ENCODE measurements at regions not wholly inside any gene's neighbourhood (a gene's known extent, or its start where the extent isn't known, plus 50 kb on each side); places are given as distances from the start of the nearest gene placed in this dataset.
"Not testable (repeated sequence)": the region's sequence is repeated elsewhere in the genome, so short reads cannot be mapped to it uniquely, and the experiment has no call there.

DNA sequence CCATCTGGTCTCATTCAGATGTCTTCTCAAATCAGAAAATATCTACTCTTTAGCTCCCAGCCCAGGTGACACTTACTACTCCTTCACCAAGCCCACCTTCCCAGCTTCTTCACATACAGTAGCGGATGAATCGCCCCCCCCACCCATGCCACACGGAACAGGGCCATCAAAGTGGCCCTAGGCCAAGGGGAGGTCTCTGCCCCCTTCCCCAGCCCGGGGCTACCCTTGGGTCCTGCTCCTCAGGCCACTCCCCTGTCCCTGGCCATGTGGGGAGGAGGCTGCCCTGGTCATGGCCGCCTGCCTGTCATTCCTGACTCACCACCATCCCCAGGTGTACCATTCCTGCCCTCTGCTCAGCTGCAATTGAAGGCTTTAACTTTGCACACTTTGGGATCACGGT, 142.8 kb downstream of the NECTIN1 start:
- in situ Hi-C loops (cut with MboI; ENCODE audit: low sequenced_read_pairs): no loop called here

DNA sequence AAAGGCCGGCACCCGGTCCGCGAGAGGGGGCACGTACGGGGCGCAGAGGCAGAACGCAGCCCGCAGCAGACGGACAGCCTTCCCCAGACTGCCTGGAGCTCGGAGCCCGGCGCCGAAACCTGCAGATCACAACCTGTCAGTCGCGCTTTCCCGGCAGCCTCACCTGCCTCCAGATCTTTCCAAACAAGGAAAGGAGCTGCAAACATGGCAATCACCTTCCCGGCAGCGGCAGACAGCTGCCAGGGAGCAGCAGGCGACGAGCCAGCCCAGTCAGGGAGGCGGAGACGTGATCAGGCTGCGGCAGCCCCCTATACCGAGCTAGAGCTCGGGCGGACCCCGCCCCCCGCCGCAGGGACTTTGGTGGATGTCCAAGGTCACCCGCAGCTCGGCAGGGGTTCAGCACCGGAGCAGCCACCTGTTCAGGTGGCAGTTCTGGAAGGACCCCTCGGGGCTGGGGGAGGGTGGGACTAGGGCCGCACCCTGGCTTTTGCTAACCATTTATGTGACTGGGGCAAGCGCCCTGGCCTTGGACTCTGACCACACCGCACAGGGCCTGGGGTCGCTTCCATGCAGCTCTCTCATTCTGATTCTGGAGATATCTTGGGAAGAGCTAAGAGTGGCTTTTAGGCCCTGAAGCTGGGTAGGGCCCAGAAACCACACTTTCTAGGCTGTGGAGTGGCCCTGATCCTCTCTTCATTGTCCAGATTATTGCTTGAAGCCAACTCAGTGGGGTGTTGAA, 143.8 kb downstream of the NECTIN1 start:
- in situ Hi-C loops (cut with MboI; ENCODE audit: low sequenced_read_pairs): no loop called here

DNA sequence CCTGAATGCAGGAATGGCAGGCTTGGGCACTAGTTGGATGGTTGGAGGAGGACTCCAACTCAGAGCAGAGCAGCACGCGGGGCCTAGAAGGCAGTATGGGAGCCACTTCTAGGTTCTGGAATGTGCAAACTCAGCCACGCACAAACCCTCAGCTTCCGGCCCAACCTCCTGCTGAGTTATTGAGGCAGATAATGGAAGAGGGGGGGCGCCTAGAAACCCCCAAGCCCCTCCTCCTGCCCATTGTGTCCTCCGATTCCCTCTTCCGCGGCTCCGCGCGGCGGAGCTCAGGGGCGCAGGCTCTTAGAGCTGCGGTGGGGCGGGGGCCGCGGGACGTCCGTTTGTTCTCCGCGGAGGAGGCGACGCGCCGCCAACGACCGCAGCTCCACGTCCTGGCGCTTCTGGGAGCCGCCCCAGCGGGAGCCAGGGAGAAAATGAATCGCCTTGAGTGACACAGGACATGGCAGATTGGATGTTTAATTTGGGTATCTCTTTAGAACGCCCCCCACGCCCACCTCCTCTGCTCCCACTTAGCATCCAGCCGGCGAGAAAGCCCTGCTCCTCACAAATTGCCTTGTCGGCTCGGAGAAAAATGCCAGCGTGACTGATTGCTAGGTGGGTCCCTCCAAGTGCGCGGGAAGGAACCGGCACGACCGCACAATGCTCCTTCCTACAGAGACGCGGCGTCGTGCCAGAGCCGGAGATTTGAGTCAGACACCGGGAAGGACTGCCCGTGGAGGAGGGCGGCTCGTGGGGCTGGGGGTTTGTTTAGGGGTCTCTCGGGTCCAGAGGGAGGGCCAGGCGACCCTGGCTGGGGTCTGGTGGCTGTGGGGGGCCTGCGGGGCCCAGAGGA, 144.6 kb downstream of the NECTIN1 start:
- in situ Hi-C loops (cut with MboI; ENCODE audit: low sequenced_read_pairs): no loop called here

DNA sequence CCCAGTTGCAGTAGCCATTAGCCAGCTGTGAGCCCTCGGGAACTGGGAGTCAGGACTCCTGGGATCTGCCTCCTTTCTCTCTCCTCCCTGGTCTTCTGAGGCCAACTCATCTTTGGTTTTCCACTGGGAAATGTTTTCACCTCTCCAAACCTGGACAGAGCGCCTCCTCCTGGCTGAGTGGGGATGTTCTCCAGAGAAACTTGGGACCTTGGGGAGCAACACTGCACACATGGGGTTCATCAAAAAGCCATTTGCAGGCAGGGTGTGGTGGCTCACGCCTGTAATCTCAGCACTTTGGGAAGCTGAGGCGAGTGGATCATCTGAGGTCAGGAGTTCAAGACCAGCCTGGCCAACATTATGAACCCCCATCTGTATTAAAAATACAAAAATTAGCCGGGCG, 145.4 kb downstream of the NECTIN1 start:
- in situ Hi-C loops (cut with MboI; ENCODE audit: low sequenced_read_pairs): no loop called here

DNA sequence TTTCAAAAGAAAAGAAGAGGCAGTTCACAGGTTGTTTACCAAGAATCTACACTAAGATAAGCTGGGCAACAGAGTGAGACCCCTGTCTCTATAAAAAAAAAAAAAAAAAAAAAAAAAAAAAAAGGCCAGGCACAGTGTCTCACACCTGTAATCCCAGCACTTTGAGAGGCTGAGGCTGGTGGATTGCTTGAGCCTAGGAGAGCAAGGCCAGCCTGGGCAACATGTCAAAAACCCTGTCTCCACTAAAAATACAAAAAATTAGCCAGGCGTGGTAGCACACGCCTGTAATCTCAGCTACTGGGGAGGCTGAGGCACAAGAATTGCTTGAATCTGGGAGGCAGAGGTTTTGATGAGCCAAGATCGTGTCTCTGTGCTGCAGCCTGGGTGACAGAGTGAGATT, 147.6 kb downstream of the NECTIN1 start:
- in situ Hi-C loops (cut with MboI; ENCODE audit: low sequenced_read_pairs): not testable (repeated sequence)

DNA sequence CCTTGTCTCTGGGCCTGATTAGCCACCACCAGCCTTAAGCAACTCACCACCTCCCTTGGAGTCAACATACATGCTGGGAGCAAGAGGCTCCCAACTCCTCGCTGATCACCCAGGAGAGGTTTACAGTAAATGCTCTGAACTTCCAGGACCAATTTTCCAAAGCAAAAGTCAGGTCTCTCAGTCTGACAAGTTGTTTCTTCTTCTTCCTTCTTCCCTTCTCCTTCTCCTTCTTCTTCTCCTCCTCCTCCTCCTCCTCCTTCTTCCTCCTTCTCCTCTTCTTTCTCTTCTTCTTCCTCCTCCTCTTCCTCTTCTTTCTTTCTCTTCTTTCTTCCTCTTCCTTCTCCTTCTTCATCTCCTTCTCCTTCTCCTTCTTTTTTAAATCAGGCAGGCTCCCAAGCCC, 148.2 kb downstream of the NECTIN1 start:
- in situ Hi-C loops (cut with MboI; ENCODE audit: low sequenced_read_pairs): no loop called here

DNA sequence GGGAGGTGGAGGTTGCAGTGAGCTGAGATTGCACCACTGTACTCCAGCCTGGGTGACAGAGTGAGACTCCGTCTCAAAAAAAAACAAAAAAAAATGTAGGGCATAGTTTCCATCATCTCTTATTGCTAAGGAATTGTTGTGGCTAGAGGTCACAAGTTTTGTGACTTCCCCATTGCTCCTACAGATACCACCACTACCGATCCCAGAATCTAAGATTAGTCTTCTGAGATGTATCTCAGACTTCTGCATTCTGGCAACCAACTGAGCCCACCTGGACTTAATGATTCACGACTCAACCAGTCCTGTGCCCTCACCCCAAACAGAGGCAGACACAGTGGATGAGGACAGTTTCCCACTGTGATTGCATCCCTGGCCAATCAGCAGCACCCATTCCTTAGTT, 148.9 kb downstream of the NECTIN1 start:
- in situ Hi-C loops (cut with MboI; ENCODE audit: low sequenced_read_pairs): no loop called here

DNA sequence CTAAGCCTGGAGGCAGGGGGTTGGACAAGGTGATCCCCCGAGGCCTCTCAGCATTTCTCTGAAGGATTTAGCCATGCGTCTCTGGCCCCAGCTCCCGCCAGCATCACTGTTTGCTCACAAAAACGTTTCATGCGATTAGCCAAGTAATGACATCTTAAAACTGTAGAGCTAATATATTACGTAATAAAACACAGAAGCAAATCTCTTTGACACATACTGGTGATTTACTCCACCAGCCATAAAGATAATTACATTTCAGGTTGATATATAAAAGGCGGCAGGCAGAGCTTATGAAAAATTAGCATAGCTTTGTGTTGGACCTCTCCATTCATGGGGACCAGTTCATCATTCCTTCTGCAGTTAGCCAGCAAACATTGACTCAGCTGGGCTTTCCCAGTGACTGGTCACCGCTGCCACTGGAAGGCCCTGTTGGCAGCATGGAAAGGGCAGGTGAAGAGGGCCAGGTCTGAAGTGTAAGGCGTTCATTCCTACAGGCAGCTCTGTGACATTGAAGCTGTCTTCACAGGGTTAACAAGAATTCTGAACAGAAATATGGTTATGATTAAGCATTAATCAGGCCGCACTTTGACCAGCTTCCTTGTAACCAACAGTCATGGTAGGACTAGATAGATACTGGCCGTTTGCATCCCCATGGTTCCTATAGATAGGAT, 150.3 kb downstream of the NECTIN1 start:
- in situ Hi-C loops (cut with MboI; ENCODE audit: low sequenced_read_pairs): no loop called here

DNA sequence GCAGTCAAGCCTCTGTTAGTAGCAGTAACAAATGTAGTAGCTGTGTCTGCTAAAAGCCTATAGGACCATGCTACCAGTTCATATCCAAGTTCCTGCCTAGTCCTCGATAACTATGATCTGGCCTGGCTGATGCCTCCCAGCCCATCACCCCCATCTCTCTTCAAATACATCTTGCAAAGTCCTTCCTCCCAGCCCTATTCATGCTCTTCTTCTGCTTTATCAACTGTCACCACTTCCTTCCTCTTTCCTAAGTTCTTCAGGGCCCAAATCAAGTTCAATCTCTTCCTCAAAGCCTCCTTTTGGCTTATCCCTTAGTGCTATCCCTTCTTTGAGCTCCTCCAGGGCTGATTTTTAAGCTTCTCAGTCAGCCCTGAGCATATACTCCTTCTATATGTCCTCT, 150.9 kb upstream of the THY1 start:
- in situ Hi-C loops (cut with MboI; ENCODE audit: low sequenced_read_pairs): no loop called here

DNA sequence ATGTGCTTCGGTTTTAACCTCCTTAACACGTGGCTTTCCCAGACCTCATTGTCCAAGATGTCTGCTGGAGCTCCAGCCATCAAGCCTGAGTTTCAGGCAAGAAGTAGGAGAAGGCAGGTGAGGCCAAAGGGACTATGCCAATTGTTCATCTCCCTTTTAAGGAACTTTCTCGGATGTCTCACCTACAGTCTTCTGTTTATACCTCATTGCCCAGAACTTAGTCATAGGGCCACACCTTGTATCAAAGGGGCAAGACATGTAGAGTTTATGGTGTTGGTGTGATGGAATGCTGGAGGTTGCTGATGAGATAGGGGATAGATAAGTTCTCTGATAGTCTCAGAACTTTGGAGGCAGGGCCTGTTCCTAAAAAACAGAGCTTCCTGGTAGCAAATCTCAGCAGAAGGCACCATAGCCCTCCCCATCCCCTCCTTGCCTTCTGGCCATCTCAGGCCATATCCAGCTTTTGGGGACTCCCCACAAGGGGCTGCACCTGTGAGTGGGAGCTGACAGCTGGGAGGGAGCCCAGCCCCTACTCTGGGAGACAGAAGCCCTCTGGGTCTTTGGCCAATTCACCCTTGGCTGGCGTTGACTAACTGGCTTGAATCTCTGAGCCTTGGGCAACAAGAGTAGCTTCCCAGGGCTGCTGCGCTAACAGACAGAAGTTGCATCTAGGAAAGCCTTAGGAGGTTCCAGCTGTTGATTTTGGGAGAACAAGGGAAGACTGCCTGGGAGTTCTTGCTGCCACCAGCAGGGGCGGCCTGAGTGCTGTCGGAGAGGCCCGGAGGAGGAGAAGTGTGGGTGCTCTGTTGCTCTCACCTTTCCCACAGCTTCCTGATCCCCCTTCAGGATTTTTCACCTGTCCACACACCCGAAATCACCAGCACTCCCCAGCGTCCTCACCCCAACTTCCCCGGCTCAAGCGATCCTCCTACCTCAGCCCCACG, 149.8 kb upstream of the THY1 start:
- in situ Hi-C loops (cut with MboI; ENCODE audit: low sequenced_read_pairs): no loop called here

DNA sequence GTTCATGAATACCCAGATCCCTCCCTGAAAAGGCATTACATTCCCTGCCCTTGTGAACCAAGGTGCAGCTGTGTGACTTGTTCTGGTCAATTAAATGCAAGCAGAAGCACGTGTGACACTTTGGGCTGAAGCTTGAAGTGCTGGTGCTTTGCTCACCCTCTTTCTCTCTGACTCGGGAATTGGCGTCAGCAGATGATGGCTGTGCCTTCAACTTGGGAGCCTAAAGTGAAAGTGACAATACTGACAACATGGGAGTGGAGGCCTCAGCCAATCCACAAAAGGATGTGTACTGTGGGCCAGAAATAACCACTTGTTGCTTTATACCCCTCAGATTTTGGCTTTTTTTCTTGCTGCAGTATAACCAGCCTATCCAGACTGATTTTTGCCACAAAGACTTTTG, 148.3 kb upstream of the THY1 start:
- in situ Hi-C loops (cut with MboI; ENCODE audit: low sequenced_read_pairs): no loop called here

DNA sequence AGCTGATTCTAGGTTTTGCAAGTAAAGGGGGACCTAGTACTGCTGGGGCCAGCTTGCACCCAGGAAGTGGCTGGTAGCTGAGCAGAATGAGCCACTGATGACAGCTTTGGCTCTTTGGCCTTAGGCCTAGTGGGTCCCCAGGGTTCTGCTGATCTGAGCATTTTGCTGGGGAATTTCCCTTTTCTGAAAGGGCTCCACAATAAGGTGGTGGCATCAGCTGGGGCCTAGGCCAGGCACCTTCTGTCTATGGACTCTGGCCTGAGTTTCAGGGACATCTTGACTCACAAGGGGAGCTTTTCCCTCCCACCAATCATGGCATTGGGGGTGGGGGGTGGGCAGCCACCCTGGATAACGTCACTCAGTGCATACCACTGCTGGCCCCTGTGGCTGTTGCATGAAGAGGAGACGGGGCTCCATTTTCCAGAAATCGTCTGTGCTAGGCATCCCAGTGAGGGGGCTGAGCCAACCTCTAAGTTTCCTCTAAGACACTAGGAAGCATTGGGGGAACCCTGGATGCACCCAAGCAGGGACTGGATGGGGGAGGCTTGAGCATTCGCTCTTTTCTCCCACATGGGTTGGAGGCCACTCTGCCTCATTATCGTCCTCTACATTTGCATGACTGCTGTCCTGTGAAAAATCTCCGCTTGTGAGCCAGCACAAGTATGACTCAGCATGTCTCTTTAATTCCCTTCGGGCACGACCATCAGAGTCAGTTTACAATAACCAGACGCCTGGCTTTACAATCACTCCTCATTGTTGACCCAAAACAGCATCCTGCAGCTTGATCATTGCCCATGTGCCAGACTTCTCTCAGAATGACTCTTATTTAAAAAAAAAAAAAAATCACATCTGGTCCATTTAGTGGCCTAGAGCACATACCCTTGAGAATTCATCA, 145.0 kb upstream of the THY1 start:
- in situ Hi-C loops (cut with MboI; ENCODE audit: low sequenced_read_pairs): no loop called here

DNA sequence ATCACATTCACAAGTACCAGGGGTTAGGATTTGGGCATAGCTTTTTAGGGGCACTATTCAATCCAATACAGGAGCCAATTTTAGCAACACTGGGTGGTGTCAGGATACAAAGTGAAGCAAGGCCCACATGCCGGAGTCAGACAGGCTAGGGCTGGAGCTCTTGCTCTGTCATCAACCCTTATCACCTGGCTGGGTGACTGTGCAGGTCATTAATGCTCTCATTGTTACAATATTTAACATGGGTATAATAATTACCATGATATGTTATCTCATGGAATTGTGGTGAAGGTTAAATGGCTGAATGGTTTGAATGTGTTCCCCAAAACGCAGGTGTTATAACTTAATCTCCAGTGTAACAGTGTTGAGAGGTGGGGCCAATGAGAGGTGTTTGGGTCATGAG, 143.3 kb upstream of the THY1 start:
- in situ Hi-C loops (cut with MboI; ENCODE audit: low sequenced_read_pairs): no loop called here

DNA sequence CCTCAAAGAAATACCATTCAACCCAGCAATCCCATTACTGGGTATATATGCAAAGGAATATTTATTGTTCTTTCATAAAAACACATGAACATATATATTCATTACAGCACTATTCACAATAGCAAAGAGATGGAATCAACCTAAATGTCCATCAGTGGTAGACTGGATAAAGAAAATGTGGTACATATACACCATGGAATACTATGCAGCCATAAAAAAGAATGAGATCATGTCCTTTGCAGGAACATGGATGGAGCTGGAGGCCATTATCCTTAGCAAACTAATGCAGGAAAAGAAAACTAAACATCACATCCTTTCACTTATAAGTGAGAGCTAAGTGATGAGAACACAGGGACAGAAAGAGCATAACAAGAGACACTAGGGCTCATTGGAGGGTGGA, 142.7 kb upstream of the THY1 start:
- in situ Hi-C loops (cut with MboI; ENCODE audit: low sequenced_read_pairs): not testable (repeated sequence)

DNA sequence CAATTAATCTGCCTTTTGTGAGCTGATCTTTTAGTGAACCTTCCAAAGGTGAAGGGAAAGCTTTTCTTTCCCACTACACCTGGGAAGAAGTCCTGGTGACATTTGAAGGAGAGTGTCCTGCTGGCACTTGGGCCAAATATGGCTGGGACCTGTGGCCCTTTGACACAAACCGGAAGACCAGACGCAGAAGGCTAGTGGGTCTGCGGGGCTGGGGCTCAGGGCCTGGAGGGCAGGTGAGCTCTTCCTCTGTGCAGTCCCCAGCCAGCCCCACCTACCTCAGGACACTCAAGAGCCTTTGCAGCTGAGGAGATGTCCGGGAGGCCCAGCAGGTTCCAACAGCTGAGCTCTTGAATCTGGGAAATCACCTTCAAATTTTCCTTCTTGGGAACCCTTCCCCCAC, 138.0 kb upstream of the THY1 start:
- in situ Hi-C loops (cut with MboI; ENCODE audit: low sequenced_read_pairs): no loop called here

DNA sequence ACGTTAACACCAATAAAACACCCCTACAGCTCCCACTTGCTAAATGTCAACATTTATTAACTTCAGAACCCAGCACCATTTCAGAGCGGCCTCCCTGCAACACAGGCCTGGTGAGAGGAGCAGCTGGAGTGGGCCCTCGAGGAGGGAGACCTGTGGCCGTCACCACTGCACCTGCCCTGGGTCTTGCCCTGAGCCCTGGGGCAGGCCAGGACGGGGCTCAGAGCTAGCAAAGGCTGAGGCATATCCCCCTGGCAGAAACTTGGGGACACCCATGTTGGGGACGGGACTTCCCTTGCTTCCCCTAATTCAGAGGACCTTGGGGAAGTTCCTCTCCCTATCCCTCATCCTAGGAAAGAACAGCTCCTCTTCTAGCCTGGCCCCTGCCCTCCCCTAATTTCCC, 137.3 kb upstream of the THY1 start:
- in situ Hi-C loops (cut with MboI; ENCODE audit: low sequenced_read_pairs): no loop called here

DNA sequence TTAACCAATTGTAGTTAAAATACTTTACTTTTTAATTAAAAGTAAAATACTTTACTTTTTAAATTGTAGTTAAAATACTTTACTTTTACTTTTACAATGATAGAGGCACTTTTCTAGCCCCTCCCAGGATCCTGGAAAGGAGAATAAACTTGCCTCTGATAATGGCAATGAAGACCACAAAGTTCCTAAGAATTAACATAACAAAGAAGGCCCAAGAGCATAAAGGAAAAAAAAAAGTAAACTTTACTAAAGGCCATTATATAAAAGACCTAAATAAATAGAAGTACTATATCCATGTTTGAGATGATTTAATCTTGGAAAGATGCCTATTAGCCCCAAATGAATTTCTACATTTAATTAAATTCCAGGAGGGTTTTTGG, 129.1 kb upstream of the THY1 start:
- in situ Hi-C loops (cut with MboI; ENCODE audit: low sequenced_read_pairs): no loop called here

DNA sequence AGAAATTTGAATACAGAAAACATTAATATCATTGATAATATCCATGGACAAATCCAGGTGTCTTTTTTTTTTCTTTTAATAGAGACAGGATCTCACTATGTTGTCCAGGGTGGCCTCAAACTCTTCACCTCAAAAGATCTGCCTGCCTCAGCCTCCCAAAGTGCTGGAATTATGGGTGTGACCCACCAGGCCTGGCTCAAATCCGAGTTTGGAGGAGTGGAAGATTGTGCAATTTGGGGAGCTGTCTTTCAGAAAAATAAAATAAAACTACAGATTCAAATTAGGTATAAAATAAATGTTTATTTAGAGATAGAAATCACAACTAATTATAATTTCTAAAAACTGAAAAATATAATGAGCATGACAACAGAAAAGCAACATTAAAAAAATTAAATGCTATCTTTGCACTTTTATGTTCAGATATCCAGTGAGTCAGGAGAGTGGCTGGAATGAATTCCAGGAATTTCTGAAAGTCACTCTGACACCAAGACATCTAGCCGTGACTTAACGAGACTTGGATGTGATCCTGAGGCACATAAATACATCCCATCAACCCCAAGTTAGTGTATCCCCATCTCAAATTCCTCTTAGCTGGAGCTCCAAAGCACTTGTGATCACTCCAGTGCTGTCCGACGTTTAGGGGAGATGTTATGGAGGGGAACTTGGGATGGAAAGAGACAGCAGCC, 128.6 kb upstream of the THY1 start:
- in situ Hi-C loops (cut with MboI; ENCODE audit: low sequenced_read_pairs): no loop called here

DNA sequence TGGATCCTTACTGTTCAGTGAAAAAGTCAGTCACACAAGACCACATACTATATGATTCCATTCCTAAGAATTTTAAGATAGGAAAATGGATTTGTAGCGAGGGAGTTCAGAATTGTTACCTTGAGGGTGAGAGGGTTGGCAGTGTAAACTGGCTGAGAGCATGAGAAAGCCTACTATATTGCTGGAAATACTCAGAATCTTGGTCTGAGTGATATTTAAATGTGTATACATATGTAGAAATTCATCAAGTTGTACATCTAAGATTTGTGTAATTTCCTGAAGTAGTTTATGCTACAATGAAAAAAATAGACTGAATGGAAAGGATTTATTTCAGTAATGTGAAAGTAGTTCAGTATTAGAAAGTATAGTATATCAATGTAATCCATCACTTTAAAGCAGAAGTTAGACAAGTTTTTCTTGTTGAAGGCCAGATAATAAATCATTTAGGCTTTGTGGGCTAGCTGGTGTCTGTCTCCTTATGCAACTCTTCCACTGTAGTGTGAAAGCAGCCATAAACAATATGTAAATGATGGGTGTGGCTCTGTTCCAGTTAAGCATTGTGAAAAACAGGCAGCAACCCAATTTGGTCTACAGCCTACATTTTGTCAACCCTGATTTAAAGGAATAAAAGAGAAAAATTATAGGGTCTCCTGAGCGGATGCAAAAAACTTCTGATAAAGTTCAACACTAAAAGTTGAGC, 127.2 kb upstream of the THY1 start:
- in situ Hi-C loops (cut with MboI; ENCODE audit: low sequenced_read_pairs): no loop called here

All from HL-60/S4 treated with retinoic acid at 250 ng/mL for 4 days and 3 days (cell line).